Loucy (cell line): ENCODE measurements at regions not wholly inside any gene's neighbourhood (a gene's known extent, or its start where the extent isn't known, plus 50 kb on each side); places are given as distances from the start of the nearest gene placed in this dataset.

Source experiments
- CTCF ChIP-seq: fragments of 200-600 bp; sonication (generic); conservative IDR thresholded peaks from 2 replicates; pipeline ENCODE4 v1.5.1; 2014; ENCODE audit warnings: mild to moderate bottlenecking, antibody characterized with exemption, low read length
- EZH2phosphoT487 ChIP-seq: fragments of 200-600 bp; IDR thresholded peaks from 2 replicates; pipeline ENCODE4 v1.6.1; 2018; ENCODE audit warnings: antibody characterized with exemption, mild to moderate bottlenecking, moderate library complexity, borderline replicate concordance

GRCh38 chr3:176149567-176149966 lies 1047.7 kb downstream of the TBL1XR1 start:
- no peak for TF ChIP-seq CTCF
- TF ChIP-seq EZH2phosphoT487 = no peak
